Activated T-cell treated with anti-CD3 and anti-CD28 coated beads, Interleukin-2, amount 50 U/mL, for 24 hours (primary cell): ENCODE measurements at regions not wholly inside any gene's neighbourhood (a gene's known extent, or its start where the extent isn't known, plus 50 kb on each side); places are given as distances from the start of the nearest gene placed in this dataset.

Source experiments
- DNase-seq: peaks from one replicate; pipeline ENCODE4 v3.0.0-alpha.2; 2020
- H3K27ac Mint-ChIP-seq: 2 replicates; pipeline ENCODE4 v1.8.0; 2020; ENCODE audit warnings: mild to moderate bottlenecking, mixed read lengths
- H3K27me3 Mint-ChIP-seq: 2 replicates; pipeline ENCODE4 v1.8.0; 2020; ENCODE audit warnings: mixed read lengths
- H3K36me3 Mint-ChIP-seq: 2 replicates; pipeline ENCODE4 v1.8.0; 2020; ENCODE audit warnings: low read depth, mixed read lengths
- H3K4me1 Mint-ChIP-seq: 2 replicates; pipeline ENCODE4 v1.8.0; 2020; ENCODE audit warnings: low read depth, mixed read lengths
- H3K4me3 Mint-ChIP-seq: 2 replicates; pipeline ENCODE4 v1.8.0; 2020; ENCODE audit warnings: mild to moderate bottlenecking, moderate library complexity, mixed read lengths
- H3K9me3 Mint-ChIP-seq: 2 replicates; pipeline ENCODE4 v1.8.0; 2020; ENCODE audit warnings: mixed read lengths

- no peak overlapping the region for H3K27ac Mint-ChIP-seq
- no peak for DNase-seq
- H3K9me3 Mint-ChIP-seq: peaks cover 9% of the 10 kb centered on the region
- H3K36me3 Mint-ChIP-seq: no peaks in the 10 kb centered on the region
- H3K4me3 Mint-ChIP-seq: no peak overlapping the region
- no peaks in the 10 kb centered on the region for H3K27me3 Mint-ChIP-seq
- no peaks in the 10 kb centered on the region for H3K4me1 Mint-ChIP-seq
Measured at GRCh38 chr4:43758836-43759235, 689.8 kb downstream of the KCTD8 start.

GRCh38 chr4:43763029-43763610, 685.5 kb downstream of the KCTD8 start:
- no peaks in the 10 kb centered on the region for H3K36me3 Mint-ChIP-seq
- H3K4me1 Mint-ChIP-seq: no peaks in the 10 kb centered on the region
- H3K27me3 Mint-ChIP-seq: no peaks in the 10 kb centered on the region
- no peak for DNase-seq
- H3K27ac Mint-ChIP-seq: no peak overlapping the region
- H3K9me3 Mint-ChIP-seq: peaks cover 6% of the 10 kb centered on the region
- H3K4me3 Mint-ChIP-seq: no peak overlapping the region

GRCh38 chr4:43765514-43765913, 683.1 kb downstream of the KCTD8 start:
- no peaks in the 10 kb centered on the region for H3K27me3 Mint-ChIP-seq
- DNase-seq: no peak
- H3K9me3 Mint-ChIP-seq: peaks cover 2% of the 10 kb centered on the region
- no peaks in the 10 kb centered on the region for H3K36me3 Mint-ChIP-seq
- no peaks in the 10 kb centered on the region for H3K4me1 Mint-ChIP-seq
- H3K27ac Mint-ChIP-seq: no peak overlapping the region
- no peak overlapping the region for H3K4me3 Mint-ChIP-seq

GRCh38 chr4:43766648-43767047, 682.0 kb downstream of the KCTD8 start:
- Mint-ChIP-seq H3K36me3 (no peaks in the 10 kb centered on the region), H3K4me3 (no peak overlapping the region), H3K4me1 (no peaks in the 10 kb centered on the region), H3K27me3 (no peaks in the 10 kb centered on the region), H3K9me3 (peaks cover 5% of the 10 kb centered on the region), H3K27ac (no peak overlapping the region)
- DNase-seq: no peak

- no peaks in the 10 kb centered on the region for H3K9me3 Mint-ChIP-seq
- no peaks in the 10 kb centered on the region for H3K36me3 Mint-ChIP-seq
- H3K4me1 Mint-ChIP-seq: no peaks in the 10 kb centered on the region
- no peak overlapping the region for H3K4me3 Mint-ChIP-seq
- no peak overlapping the region for H3K27ac Mint-ChIP-seq
- DNase-seq: no peak
- no peaks in the 10 kb centered on the region for H3K27me3 Mint-ChIP-seq
Measured at GRCh38 chr4:43776371-43776770, 672.2 kb downstream of the KCTD8 start.

DNA sequence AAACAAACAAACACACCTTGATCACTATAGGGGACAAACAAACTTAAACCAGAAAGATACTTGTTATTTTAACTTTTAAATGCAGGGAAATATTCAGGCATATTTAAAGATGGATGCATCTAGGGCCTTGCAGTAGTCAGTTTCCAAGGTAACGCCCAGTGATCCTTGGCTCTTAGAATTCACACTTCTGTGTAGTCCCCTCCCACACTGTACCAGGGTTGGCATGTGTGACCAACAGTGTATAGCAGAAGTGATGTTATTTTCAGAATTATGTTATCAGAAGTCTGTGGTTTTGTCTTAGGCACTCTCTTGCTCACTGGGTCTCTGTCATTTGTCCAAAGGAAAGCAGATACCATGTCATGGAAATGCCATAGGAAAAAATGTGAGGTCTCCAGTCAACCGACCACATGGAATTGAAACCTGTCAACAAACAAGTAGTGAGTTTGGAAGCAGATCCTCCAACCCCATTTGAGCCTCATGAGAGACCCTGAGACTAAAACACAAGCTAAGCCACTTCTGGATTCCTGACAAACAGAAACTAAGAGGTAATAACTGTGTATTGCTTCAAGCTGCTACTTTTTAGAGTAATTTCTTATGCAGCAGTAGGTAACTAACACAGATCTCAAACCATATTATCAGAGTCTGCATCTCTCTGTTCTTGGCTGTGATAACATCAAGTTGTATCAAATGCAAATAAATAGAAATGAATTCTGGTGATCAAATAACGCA, 670.3 kb downstream of the KCTD8 start:
- Mint-ChIP-seq H3K27me3 (no peaks in the 10 kb centered on the region), H3K4me3 (no peak overlapping the region), H3K9me3 (no peaks in the 10 kb centered on the region), H3K27ac (no peak overlapping the region), H3K4me1 (no peaks in the 10 kb centered on the region), H3K36me3 (no peaks in the 10 kb centered on the region)
- DNase-seq: no peak

- Mint-ChIP-seq H3K4me3 (no peak overlapping the region), H3K9me3 (peaks cover 4% of the 10 kb centered on the region), H3K27me3 (no peaks in the 10 kb centered on the region), H3K36me3 (no peaks in the 10 kb centered on the region), H3K4me1 (no peaks in the 10 kb centered on the region), H3K27ac (no peak overlapping the region)
- DNase-seq: no peak
Measured at GRCh38 chr4:43781125-43781524, 667.5 kb downstream of the KCTD8 start.

- no peak overlapping the region for H3K27ac Mint-ChIP-seq
- H3K4me1 Mint-ChIP-seq: no peaks in the 10 kb centered on the region
- H3K27me3 Mint-ChIP-seq: no peaks in the 10 kb centered on the region
- DNase-seq: no peak
- H3K9me3 Mint-ChIP-seq: peaks cover 10% of the 10 kb centered on the region
- no peaks in the 10 kb centered on the region for H3K36me3 Mint-ChIP-seq
- no peak overlapping the region for H3K4me3 Mint-ChIP-seq
Measured at GRCh38 chr4:43782391-43782790, 666.2 kb downstream of the KCTD8 start.

DNA sequence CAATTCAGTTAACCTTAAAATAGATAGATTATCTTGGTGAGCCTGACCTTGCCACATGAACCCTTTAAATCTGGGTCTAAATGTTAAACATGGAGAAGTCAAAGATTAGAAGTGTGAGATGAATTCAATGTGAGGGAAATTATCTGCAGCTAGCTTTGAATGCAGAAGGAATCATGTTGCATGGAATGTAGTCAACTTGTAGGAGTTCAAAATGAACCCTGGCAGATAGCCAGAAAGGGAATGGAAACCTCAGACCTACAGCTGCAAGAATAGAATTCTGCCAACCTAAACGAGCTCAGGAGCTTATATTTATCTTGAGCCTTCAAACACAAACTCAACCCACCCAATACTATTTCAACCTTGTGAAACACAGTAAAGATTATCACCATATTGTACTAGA, 632.5 kb downstream of the KCTD8 start:
- Mint-ChIP-seq H3K4me3 (no peak overlapping the region), H3K36me3 (no peaks in the 10 kb centered on the region), H3K4me1 (no peaks in the 10 kb centered on the region), H3K27ac (no peak overlapping the region), H3K27me3 (no peaks in the 10 kb centered on the region), H3K9me3 (peaks cover 16% of the 10 kb centered on the region)
- no peak for DNase-seq

- no peaks in the 10 kb centered on the region for H3K36me3 Mint-ChIP-seq
- no peak overlapping the region for H3K27ac Mint-ChIP-seq
- no peaks in the 10 kb centered on the region for H3K27me3 Mint-ChIP-seq
- peaks cover 24% of the 10 kb centered on the region for H3K9me3 Mint-ChIP-seq
- no peak overlapping the region for H3K4me3 Mint-ChIP-seq
- H3K4me1 Mint-ChIP-seq: no peaks in the 10 kb centered on the region
- DNase-seq: no peak
Measured at GRCh38 chr4:43822621-43823020, 626.0 kb downstream of the KCTD8 start.

DNA sequence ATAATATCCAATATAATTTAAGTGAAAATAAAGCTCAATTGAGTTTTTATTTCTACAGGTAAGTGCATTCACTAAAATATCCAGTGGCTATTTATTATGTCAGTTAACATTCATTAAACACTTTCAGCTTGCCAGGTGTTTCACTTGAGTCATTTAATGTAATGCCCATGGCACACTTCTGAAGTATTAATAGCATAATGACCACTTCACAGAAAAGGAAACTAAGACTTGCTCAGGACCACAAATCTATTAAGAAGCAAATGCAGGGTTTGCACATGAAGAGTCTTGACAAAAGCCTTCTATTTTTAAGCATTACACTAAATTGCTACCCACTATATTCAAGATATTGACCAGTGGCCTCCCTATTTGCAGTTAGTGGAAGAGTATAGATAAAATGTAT, 612.7 kb downstream of the KCTD8 start:
- Mint-ChIP-seq H3K27me3 (no peaks in the 10 kb centered on the region), H3K4me1 (no peaks in the 10 kb centered on the region), H3K4me3 (no peak overlapping the region), H3K27ac (no peak overlapping the region), H3K36me3 (no peaks in the 10 kb centered on the region), H3K9me3 (peaks cover 8% of the 10 kb centered on the region)
- no peak for DNase-seq

GRCh38 chr4:43837171-43837570, 611.4 kb downstream of the KCTD8 start:
- DNase-seq: no peak
- no peak overlapping the region for H3K27ac Mint-ChIP-seq
- H3K9me3 Mint-ChIP-seq: peaks cover 4% of the 10 kb centered on the region
- no peaks in the 10 kb centered on the region for H3K36me3 Mint-ChIP-seq
- no peaks in the 10 kb centered on the region for H3K27me3 Mint-ChIP-seq
- H3K4me1 Mint-ChIP-seq: no peaks in the 10 kb centered on the region
- H3K4me3 Mint-ChIP-seq: no peak overlapping the region

- peaks cover 4% of the 10 kb centered on the region for H3K9me3 Mint-ChIP-seq
Measured at GRCh38 chr4:43837604-43838003, 611.0 kb downstream of the KCTD8 start.

DNA sequence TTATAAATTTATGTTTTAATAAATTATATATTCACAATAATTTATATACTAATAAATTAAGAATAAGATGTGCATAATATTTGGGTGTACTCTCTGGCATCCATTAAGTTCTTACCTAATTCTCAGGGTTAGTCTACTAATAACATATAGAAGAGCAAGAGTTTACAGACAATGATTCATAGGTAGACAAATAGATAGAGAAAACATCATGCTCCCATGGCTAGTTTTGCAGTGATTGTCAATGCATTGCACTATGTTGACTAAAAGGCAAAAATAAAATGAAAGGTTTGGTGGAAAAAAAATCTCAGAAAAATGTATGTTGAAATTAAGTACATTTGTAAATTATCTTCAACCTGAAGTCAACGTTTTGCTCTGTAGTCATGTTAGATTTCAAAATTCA, 606.0 kb downstream of the KCTD8 start:
- H3K4me3 Mint-ChIP-seq: no peak overlapping the region
- no peak overlapping the region for H3K27ac Mint-ChIP-seq
- H3K36me3 Mint-ChIP-seq: no peaks in the 10 kb centered on the region
- H3K4me1 Mint-ChIP-seq: no peaks in the 10 kb centered on the region
- DNase-seq: no peak
- H3K9me3 Mint-ChIP-seq: peaks cover 2% of the 10 kb centered on the region
- no peaks in the 10 kb centered on the region for H3K27me3 Mint-ChIP-seq

More at GRCh38 chr4:43837604-43838003, 611.0 kb downstream of the KCTD8 start:
- no peaks in the 10 kb centered on the region for H3K27me3 Mint-ChIP-seq
- no peak for DNase-seq
- no peaks in the 10 kb centered on the region for H3K36me3 Mint-ChIP-seq
- no peak overlapping the region for H3K4me3 Mint-ChIP-seq
- no peaks in the 10 kb centered on the region for H3K4me1 Mint-ChIP-seq
- no peak overlapping the region for H3K27ac Mint-ChIP-seq

GRCh38 chr4:43843501-43843900, 605.1 kb downstream of the KCTD8 start:
- H3K36me3 Mint-ChIP-seq: no peaks in the 10 kb centered on the region
- no peaks in the 10 kb centered on the region for H3K4me1 Mint-ChIP-seq
- H3K27me3 Mint-ChIP-seq: no peaks in the 10 kb centered on the region
- DNase-seq: no peak
- H3K27ac Mint-ChIP-seq: no peak overlapping the region
- peaks cover 6% of the 10 kb centered on the region for H3K9me3 Mint-ChIP-seq
- no peak overlapping the region for H3K4me3 Mint-ChIP-seq
